GM12878 (cell line): ENCODE measurements at regions not wholly inside any gene's neighbourhood (a gene's known extent, or its start where the extent isn't known, plus 50 kb on each side); places are given as distances from the start of the nearest gene placed in this dataset.

Source experiments
- ATAC-seq: fragments of 200-7000 bp; cut with Tn5 transposase; 3 replicates; pipeline ENCODE4 v1.9.1; 2020; ENCODE audit warnings: mild to moderate bottlenecking, moderate library complexity
- BruUV-seq: library from RNA; stranded (reverse); fragments of 400-500 nt; replicated peaks from 2 replicates; lab custom pipeline; 2021; lab: Mats Ljungman, UMichigan
- CTCF ChIA-PET: fragments of 300-600 bp; sonication (Branson Sonifier 250); formaldehyde crosslinking; extraction: SDS; loops from one replicate; lab custom pipeline; 2021; ENCODE audit warnings: inconsistent platforms; lab: Yijun Ruan, JAX
- POLR2A ChIA-PET: fragments of 350-600 bp; formaldehyde crosslinking; extraction: SDS; loops from one replicate; lab custom pipeline; 2021; ENCODE audit warnings: inconsistent platforms; lab: Charles Lee
- RAD21 ChIA-PET: fragments of 300-600 bp; sonication (Branson Sonifier 250); formaldehyde crosslinking; loops from one replicate; lab custom pipeline; 2023; ENCODE audit warnings: antibody characterized with exemption; ENCODE audit not compliant: unreplicated experiment; lab: Charles Lee
- SMC1A ChIA-PET: fragments of 300-600 bp; sonication (Branson Sonifier 250); formaldehyde crosslinking; loops from one replicate; lab custom pipeline; 2023; ENCODE audit not compliant: unreplicated experiment, uncharacterized antibody; lab: Charles Lee
- DNase-seq: peaks from one replicate; pipeline ENCODE4 v3.0.0-alpha.2; 2011; ENCODE audit warnings: low read depth, low spot score
- FAIRE-seq: peaks from 3 replicates; lab custom pipeline; 2011; peaks lifted over from hg19 to GRCh38; lab: Jason Lieb, UNC
- H2AFZ ChIP-seq: 2 replicates; pipeline ENCODE4 v1.6.0; 2011; ENCODE audit warnings: low read depth, low read length, control low read depth; ENCODE audit not compliant: control insufficient read depth
- H3K27ac ChIP-seq: 2 replicates; pipeline ENCODE4 v1.5.1; 2011; ENCODE audit warnings: control low read depth; ENCODE audit not compliant: control insufficient read depth, insufficient read depth
- H3K27me3 ChIP-seq, 2 experiments: replicated peaks in 1 of 2; 2 replicates each; pipeline versions ENCODE4 v1.6.0 to v1.6.1; 2011; ENCODE audit warnings: low read length in 1 of 2; ENCODE audit not compliant: control insufficient read depth in 2 of 2, insufficient read depth in 2 of 2
- H3K36me3 ChIP-seq, 2 experiments: 2 replicates each; pipeline ENCODE4 v1.5.1; 2011; ENCODE audit warnings: low read length in 1 of 2; ENCODE audit not compliant: control insufficient read depth in 2 of 2, insufficient read depth in 2 of 2
- H3K4me1 ChIP-seq: 2 replicates; pipeline ENCODE4 v1.6.1; 2011; ENCODE audit warnings: mild to moderate bottlenecking, low read length, moderate library complexity, mixed read lengths; ENCODE audit not compliant: control insufficient read depth, insufficient read depth
- H3K4me2 ChIP-seq: 2 replicates; pipeline ENCODE4 v1.6.0; 2011; ENCODE audit warnings: control low read depth; ENCODE audit not compliant: control insufficient read depth, insufficient read depth
- H3K4me3 ChIP-seq: fragments of 200-600 bp; sonication (generic); 2 replicates; pipeline ENCODE4 v1.5.1; 2016
- H3K79me2 ChIP-seq: 2 replicates; pipeline ENCODE4 v1.6.0; 2011; ENCODE audit warnings: low read length; ENCODE audit not compliant: control insufficient read depth, insufficient read depth
- H3K9ac ChIP-seq: 2 replicates; pipeline ENCODE4 v1.8.0; 2011; ENCODE audit warnings: low read length, control low read depth, mixed read lengths; ENCODE audit not compliant: control insufficient read depth, insufficient read depth
- H3K9me3 ChIP-seq: replicated peaks from 3 replicates; pipeline ENCODE4 v1.5.1; 2011; ENCODE audit warnings: mild to moderate bottlenecking, low read length; ENCODE audit not compliant: control insufficient read depth, insufficient read depth
- H4K20me1 ChIP-seq: 2 replicates; pipeline ENCODE4 v1.6.0; 2011; ENCODE audit not compliant: control insufficient read depth, insufficient read depth
- ATF7 ChIP-seq: fragments of 450-650 bp; IDR thresholded peaks from 2 replicates; pipeline ENCODE4 v1.6.1; 2016; ENCODE audit warnings: low read depth, mild to moderate bottlenecking
- MYC ChIP-seq: IDR thresholded peaks from 2 replicates; pipeline ENCODE4 v1.6.1; 2011; ENCODE audit warnings: mild to moderate bottlenecking, low read length, moderate library complexity, inconsistent platforms; ENCODE audit not compliant: insufficient read depth, insufficient replicate concordance, insufficient read length, severe bottlenecking
- NFIC ChIP-seq: IDR thresholded peaks from 2 replicates; pipeline ENCODE4 v1.6.1; 2012; ENCODE audit warnings: low read depth, mild to moderate bottlenecking, inconsistent platforms, low read length, moderate library complexity
- NFXL1 ChIP-seq: fragments of 450-650 bp; IDR thresholded peaks from 2 replicates; pipeline ENCODE4 v1.6.1; 2017; ENCODE audit warnings: antibody characterized with exemption, mild to moderate bottlenecking, borderline replicate concordance
- NKRF ChIP-seq: fragments of 450-650 bp; conservative IDR thresholded peaks from 2 replicates; pipeline ENCODE4 v1.6.1; 2017; ENCODE audit warnings: mild to moderate bottlenecking, moderate library complexity
- POLR2AphosphoS2 ChIP-seq: IDR thresholded peaks from 2 replicates; pipeline ENCODE4 v1.6.1; 2011; ENCODE audit warnings: low read depth, mild to moderate bottlenecking, low read length, improper control_type of control experiment, moderate library complexity
- RB1 ChIP-seq: fragments of 450-650 bp; formaldehyde crosslinking; IDR thresholded peaks from 2 replicates; pipeline ENCODE4 v1.6.1; 2017; ENCODE audit warnings: mild to moderate bottlenecking, borderline replicate concordance
- RELA ChIP-seq: fragments of 450-650 bp; IDR thresholded peaks from 2 replicates; pipeline ENCODE4 v1.8.0; 2014; ENCODE audit warnings: borderline replicate concordance; ENCODE audit not compliant: partially characterized antibody
- SMAD1 ChIP-seq: fragments of 450-650 bp; IDR thresholded peaks from 2 replicates; pipeline ENCODE4 v1.6.1; 2018; ENCODE audit warnings: mild to moderate bottlenecking, low read depth; ENCODE audit not compliant: partially characterized antibody
- STAT3 ChIP-seq: IDR thresholded peaks from 2 replicates; pipeline ENCODE4 v1.6.1; 2011; ENCODE audit warnings: low read depth, low read length, improper control_type of control experiment
- SUZ12 ChIP-seq: fragments of 200-600 bp; sonication (generic); IDR thresholded peaks from one replicate; pipeline ENCODE4 v1.6.1; 2018; ENCODE audit warnings: antibody characterized with exemption, mild to moderate bottlenecking; ENCODE audit not compliant: unreplicated experiment
- ZNF217 ChIP-seq: fragments of 450-650 bp; IDR thresholded peaks from 2 replicates; pipeline ENCODE4 v1.6.1; 2017; ENCODE audit warnings: antibody characterized with exemption, mild to moderate bottlenecking
- WGBS: methylation state at CpG from one replicate; pipeline ENCODE4 v1.1.6; 2016; ENCODE audit warnings: low lambda C conversion rate; ENCODE audit not compliant: insufficient replicate concordance, insufficient coverage; ENCODE audit errors: missing lambda C conversion rate; 5-methylcytosine and 5-hydroxymethylcytosine counted together
- in situ Hi-C: fragments of 300-500 bp; cut with MboI; formaldehyde crosslinking; loops from 9 replicates; pipeline ENCODE4 v1.14.3; 2018; ENCODE audit warnings: mixed read lengths
- intact Hi-C: fragments of 100-400 bp; cut with micrococcal nuclease; formaldehyde crosslinking; loops from one replicate; pipeline ENCODE4 v1.14.2; 2022; ENCODE audit not compliant: unreplicated experiment
- TF ChIP-seq, protein P1 (sequence below): IDR thresholded peaks from 2 replicates; pipeline ENCODE4 v1.6.1; 2012; ENCODE audit warnings: low read depth, low read length, improper control_type of control experiment

- H2AFZ ChIP-seq = no peak overlapping the region
- 24% methylated on average over 20 of the region's 20 CpGs for WGBS
- H4K20me1 ChIP-seq = no peaks in the 10 kb centered on the region; the same call in 1 of the 2 replicates
- TF ChIP-seq MYC = no peak
- no peak for TF ChIP-seq RB1
- intact Hi-C loops = no loop called here
- H3K4me2 ChIP-seq = no peak overlapping the region
- H3K9ac ChIP-seq = no peak overlapping the region
- DNase-seq (no peak), ATAC-seq (no peak), FAIRE-seq (no peak)
- in situ Hi-C loops = no loop called here
- ChIA-PET CTCF (no interaction called here), SMC1A (interaction anchor here (0.6 kb wide), 1 partner anchor 227 kb away, joined by 3 read pairs; no protein-coding TSS in a partner anchor), POLR2A (no interaction called here), RAD21 (no interaction called here)
- H3K27ac ChIP-seq = no peak overlapping the region
- no peak overlapping the region for H3K4me3 ChIP-seq
- no TSS peak for BruUV-seq
- H3K27me3 ChIP-seq = peaks cover 0 to 11% of the 10 kb centered on the region in 2 experiments; a peak in 3 of 4 replicates
- no peaks in the 10 kb centered on the region for H3K79me2 ChIP-seq
- no peaks in the 10 kb centered on the region for H3K4me1 ChIP-seq
- H3K9me3 ChIP-seq = no peaks in the 10 kb centered on the region; the same call in 2 of the 3 replicates
- H3K36me3 ChIP-seq = no peaks in the 10 kb centered on the region
Measured at GRCh38 chr6:167676000-167676665, 150.6 kb upstream of the AFDN start.

DNA sequence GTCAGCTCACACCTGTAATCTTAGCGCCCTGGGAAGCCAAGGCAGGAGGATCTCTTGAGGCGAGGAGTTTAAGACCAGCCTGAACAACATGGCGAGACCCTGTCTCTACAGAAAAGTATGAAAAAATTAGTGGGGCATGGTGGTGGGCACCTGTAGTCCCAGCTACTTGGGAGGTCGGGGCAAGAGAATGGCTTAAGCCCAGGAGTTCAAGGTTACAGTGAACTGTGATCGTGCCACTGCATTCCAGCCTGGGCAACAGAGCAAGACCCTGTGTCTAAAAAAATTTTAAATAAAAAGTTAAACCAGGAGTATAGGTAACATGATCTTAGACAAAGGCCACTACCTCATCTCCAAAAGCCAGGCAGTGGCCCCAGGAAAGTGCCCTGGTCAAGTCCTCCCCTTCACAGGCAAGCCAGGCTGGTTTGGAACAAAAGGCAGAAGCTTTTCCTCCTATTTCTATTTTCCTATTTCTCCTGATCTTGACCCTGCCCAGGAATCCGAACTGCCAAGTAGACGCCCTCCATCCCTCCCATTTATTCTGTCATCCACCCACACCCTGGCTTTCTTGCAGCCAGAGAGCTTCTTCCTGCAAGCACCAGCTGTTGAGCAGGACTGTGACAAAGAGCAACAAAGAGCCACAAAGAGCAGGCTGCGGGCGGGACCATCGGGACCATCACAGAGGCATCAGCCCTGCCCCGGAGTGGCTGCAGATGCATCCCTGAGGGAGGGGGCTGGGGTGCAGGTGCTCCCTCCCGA lies 149.9 kb upstream of the AFDN start:
- no peak for ATAC-seq
- no peak overlapping the region for H3K9ac ChIP-seq
- WGBS = 35% methylated on average over 12 of the region's 12 CpGs
- H3K36me3 ChIP-seq = no peaks in the 10 kb centered on the region
- in situ Hi-C loops = no loop called here
- H4K20me1 ChIP-seq = no peaks in the 10 kb centered on the region; the same call in 1 of the 2 replicates
- POLR2A ChIA-PET = no interaction called here
- H3K4me1 ChIP-seq = no peaks in the 10 kb centered on the region
- RAD21 ChIA-PET = no interaction called here
- peaks cover 3 to 13% of the 10 kb centered on the region in 2 experiments; a peak in 3 of 4 replicates for H3K27me3 ChIP-seq
- H3K9me3 ChIP-seq = no peaks in the 10 kb centered on the region; the same call in 2 of the 3 replicates
- H3K4me3 ChIP-seq = no peak overlapping the region
- no peak overlapping the region for H3K27ac ChIP-seq
- no TSS peak for BruUV-seq
- CTCF ChIA-PET = no interaction called here
- intact Hi-C loops = no loop called here
- no peak overlapping the region for H3K4me2 ChIP-seq
- DNase-seq = no peak
- H3K79me2 ChIP-seq = no peaks in the 10 kb centered on the region
- FAIRE-seq = no peak
- SMC1A ChIA-PET = no interaction called here
- no peak overlapping the region for H2AFZ ChIP-seq
- TF ChIP-seq, protein P1, sequence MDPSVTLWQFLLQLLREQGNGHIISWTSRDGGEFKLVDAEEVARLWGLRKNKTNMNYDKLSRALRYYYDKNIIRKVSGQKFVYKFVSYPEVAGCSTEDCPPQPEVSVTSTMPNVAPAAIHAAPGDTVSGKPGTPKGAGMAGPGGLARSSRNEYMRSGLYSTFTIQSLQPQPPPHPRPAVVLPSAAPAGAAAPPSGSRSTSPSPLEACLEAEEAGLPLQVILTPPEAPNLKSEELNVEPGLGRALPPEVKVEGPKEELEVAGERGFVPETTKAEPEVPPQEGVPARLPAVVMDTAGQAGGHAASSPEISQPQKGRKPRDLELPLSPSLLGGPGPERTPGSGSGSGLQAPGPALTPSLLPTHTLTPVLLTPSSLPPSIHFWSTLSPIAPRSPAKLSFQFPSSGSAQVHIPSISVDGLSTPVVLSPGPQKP = no peak
- TF ChIP-seq NFIC = no peak
- TF ChIP-seq SUZ12 = no peak
- no peak for TF ChIP-seq STAT3
- TF ChIP-seq NFXL1 = no peak
- TF ChIP-seq POLR2AphosphoS2 = no peak
- TF ChIP-seq RELA = no peak
- TF ChIP-seq SMAD1 = no peak
- TF ChIP-seq NKRF = no peak
- TF ChIP-seq ZNF217 = no peak
- no peak for TF ChIP-seq ATF7
